Right cardiac atrium (tissue), 5 donors: ENCODE measurements at regions not wholly inside any gene's neighbourhood (a gene's known extent, or its start where the extent isn't known, plus 50 kb on each side); places are given as distances from the start of the nearest gene placed in this dataset.

Experiments used
- ATAC-seq, 2 donors: fragments of 200-7000 bp; cut with Tn5 transposase; one replicate each; pipeline versions ENCODE4 v1.8.0 to v1.9.1; 2020; ENCODE audit warnings: moderate library complexity in 2 of 2, mild to moderate bottlenecking in 1 of 2
- DNase-seq, 3 donors: peaks; one replicate each; pipeline ENCODE4 v3.0.0-alpha.2; 2020
- H3K27ac ChIP-seq: one replicate; pipeline ENCODE4 v1.5.1; 2013; ENCODE audit warnings: mild to moderate bottlenecking, low read length, control low read depth, moderate library complexity
- H3K27me3 ChIP-seq: one replicate; pipeline ENCODE4 v1.6.1; 2013; ENCODE audit not compliant: control insufficient read depth, insufficient read depth
- H3K4me1 ChIP-seq: one replicate; pipeline ENCODE4 v1.6.1; 2013; ENCODE audit warnings: low read length; ENCODE audit not compliant: control insufficient read depth, insufficient read depth
- H3K4me3 ChIP-seq: one replicate; pipeline ENCODE4 v1.5.1; 2013; ENCODE audit warnings: low read length, control low read depth
- H3K9me3 ChIP-seq: one replicate; pipeline ENCODE4 v1.6.1; 2013; ENCODE audit warnings: low read length; ENCODE audit not compliant: control insufficient read depth
- WGBS: extraction: QIAGEN DNeasy Blood & Tissue Kit; methylation state at CpG from one replicate; pipeline ENCODE4 v1.1.7; 2013; 5-methylcytosine and 5-hydroxymethylcytosine counted together
- intact Hi-C, 4 donors: fragments of 100-400 bp; cut with DNase I; formaldehyde crosslinking; loops; one replicate each; pipeline versions ENCODE4 v1.11.0 to v1.14.0; 2022 to 2023
- donor health status: healthy with polysubstance abuse.
- donor health status: DM: no; HTN: yes; CAD: no.
- donor health status: DM: no; HTN: no; CAD: no.
- donor health status: DM: no; HTN: yes; CAD: no; lungs with severe emphysema.
- donor health status: DM: yes; HTN: yes; CAD: no.

DNA sequence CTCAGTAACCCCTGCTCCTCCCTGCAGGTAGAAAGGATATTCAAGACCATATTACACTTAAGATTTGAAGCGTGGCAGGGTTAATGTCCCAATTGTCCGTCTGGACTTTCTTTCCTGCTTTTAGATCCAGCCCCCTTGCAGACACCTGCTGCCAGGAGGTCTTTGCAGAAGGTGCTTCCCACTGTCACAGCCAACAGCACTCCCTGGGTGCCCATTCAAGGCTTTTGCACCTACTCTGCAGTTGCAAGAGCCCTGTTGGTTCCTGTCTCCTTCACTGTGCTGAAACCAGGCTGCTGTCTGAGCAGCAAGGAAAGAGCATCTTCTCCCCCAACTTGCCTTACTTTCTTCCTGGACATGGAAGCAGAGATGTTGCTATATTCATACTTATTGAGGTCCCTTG lies 1043.0 kb upstream of the POU3F3 start:
- ATAC-seq: no peak
- Histone ChIP-seq H3K4me1 (no peaks in the 10 kb centered on the region), H3K4me3 (no peak overlapping the region), H3K27ac (no peak overlapping the region), H3K27me3 (no peaks in the 10 kb centered on the region), H3K9me3 (no peaks in the 10 kb centered on the region)
- no peak for DNase-seq
- intact Hi-C loops: no loop called here
- WGBS: 46% methylated on average over 2 of the region's 2 CpGs

DNA sequence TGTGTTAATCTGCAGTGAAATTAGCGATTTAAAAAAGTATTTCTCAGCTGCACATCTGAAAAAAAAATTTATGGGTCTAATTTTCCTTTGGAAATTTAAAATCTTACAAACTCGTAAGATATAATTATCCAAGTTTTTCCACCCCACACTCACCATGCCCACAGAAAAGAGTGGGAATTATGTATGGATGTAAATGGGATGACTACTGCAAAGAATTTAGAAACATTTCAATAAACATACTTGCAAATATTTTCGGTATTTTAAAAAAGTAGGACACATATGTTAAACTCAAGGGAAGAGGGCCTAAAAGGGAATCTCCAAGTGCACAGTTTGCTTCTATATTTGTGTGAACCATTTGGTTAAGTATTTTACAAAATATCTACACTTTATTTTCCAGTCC lies 1039.9 kb upstream of the POU3F3 start:
- H3K4me3 ChIP-seq: no peak overlapping the region
- no peaks in the 10 kb centered on the region for H3K9me3 ChIP-seq
- no peak for ATAC-seq
- DNase-seq: no peak
- no peak overlapping the region for H3K27ac ChIP-seq
- intact Hi-C loops: no loop called here
- WGBS: 62% methylated on average over 3 of the region's 3 CpGs
- H3K4me1 ChIP-seq: no peaks in the 10 kb centered on the region
- no peaks in the 10 kb centered on the region for H3K27me3 ChIP-seq

DNA sequence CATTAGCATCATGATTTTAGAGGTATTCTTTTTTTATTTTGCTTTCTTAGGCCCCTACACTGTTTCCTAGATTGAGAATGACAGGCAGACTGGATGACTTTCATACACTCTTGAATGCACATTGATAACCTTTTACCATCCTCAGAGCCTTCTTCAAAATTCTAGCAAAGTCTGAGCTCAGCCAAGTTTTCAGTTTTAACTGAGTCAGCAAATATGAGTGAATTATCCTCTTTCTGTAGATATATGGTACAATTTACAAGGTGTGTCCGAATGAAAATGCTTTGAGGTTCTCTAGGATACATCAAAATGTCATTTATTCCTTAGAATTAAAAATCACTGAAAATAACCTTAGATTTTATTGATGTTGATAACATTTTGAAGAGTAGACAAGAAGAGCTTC lies 1038.2 kb upstream of the POU3F3 start:
- no peak for ATAC-seq
- Histone ChIP-seq H3K9me3 (no peaks in the 10 kb centered on the region), H3K27ac (no peak overlapping the region), H3K27me3 (no peaks in the 10 kb centered on the region), H3K4me3 (no peak overlapping the region), H3K4me1 (no peaks in the 10 kb centered on the region)
- 65% methylated on average over 1 of the region's 1 CpG for WGBS
- intact Hi-C loops: no loop called here
- no peak for DNase-seq

DNA sequence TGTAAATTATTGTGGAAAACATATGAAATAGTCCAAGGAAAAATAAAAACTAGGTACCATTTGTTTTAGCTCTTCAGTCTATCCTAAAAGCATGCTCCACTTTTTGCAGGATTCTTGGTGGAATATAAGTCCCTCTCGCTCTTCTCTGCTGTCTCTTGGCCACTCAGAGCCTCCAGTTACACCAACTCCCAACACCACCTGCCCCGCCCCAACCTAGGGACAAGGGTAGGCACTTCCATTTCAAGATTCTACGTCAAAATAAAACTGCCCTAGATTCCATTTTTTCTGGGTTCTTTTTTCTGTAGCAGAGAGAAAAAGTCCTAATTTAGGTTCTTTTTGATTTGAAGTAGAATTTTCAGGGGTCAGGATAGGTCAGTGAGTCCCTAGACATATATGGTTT lies 1036.2 kb upstream of the POU3F3 start:
- no peak overlapping the region for H3K27ac ChIP-seq
- no peaks in the 10 kb centered on the region for H3K27me3 ChIP-seq
- intact Hi-C loops: no loop called here
- ATAC-seq (no peak), DNase-seq (no peak)
- no peaks in the 10 kb centered on the region for H3K9me3 ChIP-seq
- 77% methylated on average over 3 of the region's 3 CpGs for WGBS
- no peak overlapping the region for H3K4me3 ChIP-seq
- no peaks in the 10 kb centered on the region for H3K4me1 ChIP-seq

DNA sequence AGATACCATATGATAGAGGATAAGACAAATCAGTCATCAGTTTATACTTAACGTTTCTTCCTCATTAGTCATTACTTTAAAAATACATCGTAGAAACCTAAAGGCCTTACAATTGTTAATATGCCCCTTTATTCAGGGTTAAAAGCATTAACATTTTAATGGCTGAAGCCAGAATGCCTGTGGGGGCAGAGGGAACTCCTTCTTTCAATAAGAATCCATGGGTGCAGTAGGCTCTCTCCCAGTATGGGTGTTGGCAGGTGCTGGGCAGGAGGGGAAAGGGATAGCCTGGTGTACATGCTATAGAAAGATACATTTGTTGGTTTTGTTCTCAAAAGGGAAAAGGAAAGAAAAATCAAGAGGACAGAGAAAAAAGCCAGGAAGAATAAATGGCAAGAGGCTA lies 1035.7 kb upstream of the POU3F3 start:
- H3K9me3 ChIP-seq: no peaks in the 10 kb centered on the region
- WGBS: 27% methylated on average over 2 of the region's 2 CpGs
- H3K4me1 ChIP-seq: no peaks in the 10 kb centered on the region
- DNase-seq (no peak), ATAC-seq (no peak)
- intact Hi-C loops: no loop called here
- no peak overlapping the region for H3K4me3 ChIP-seq
- no peaks in the 10 kb centered on the region for H3K27me3 ChIP-seq
- H3K27ac ChIP-seq: no peak overlapping the region

DNA sequence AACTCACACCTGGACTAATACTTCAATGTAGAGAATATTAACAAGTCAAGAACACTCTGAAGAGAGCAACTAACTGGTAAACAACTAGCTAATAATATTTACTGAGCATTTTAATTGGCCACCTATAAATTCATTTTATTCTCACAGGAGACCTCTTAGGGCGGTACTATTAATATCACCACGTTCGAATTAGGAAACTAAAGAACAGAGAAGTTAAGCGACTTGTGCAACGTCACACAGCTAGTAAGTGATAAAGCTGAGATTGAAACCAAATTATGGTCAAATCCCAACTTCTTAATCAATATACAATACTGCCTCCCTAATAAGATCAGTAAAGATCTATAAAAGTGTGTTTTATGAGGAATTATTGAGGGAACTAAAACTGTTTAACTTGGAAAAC lies 1034.3 kb upstream of the POU3F3 start:
- H3K9me3 ChIP-seq: no peaks in the 10 kb centered on the region
- H3K27me3 ChIP-seq: no peaks in the 10 kb centered on the region
- intact Hi-C loops: no loop called here
- H3K4me1 ChIP-seq: no peaks in the 10 kb centered on the region
- no peak overlapping the region for H3K4me3 ChIP-seq
- H3K27ac ChIP-seq: no peak overlapping the region
- DNase-seq: no peak
- WGBS: 83% methylated on average over 5 of the region's 5 CpGs
- ATAC-seq: no peak

DNA sequence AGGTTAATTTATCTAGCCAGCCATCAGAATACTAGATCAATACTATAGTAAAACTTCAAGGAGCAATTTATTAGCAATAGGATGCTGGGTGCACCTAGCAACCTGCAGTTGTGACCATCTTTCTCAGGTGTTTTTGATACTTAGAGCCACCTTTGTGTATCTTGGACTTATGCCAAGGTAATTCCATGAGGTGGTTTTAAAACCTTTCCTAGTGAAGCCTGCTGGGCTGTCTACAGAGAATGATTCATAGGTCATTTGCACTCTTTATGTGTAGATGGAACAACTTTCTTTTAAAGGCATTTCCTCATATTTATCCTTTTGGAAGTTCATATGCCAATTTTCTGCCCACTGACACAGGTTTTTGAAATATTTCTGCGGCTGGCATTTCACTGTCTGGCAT lies 1030.1 kb upstream of the POU3F3 start:
- no peak overlapping the region for H3K4me3 ChIP-seq
- whole genome bisulfite sequencing: 66% methylated on average over 1 of the region's 1 CpG
- no peaks in the 10 kb centered on the region for H3K4me1 ChIP-seq
- DNase-seq (no peak), ATAC-seq (no peak)
- intact Hi-C loops: no loop called here
- no peak overlapping the region for H3K27ac ChIP-seq
- H3K27me3 ChIP-seq: no peaks in the 10 kb centered on the region
- H3K9me3 ChIP-seq: no peaks in the 10 kb centered on the region

DNA sequence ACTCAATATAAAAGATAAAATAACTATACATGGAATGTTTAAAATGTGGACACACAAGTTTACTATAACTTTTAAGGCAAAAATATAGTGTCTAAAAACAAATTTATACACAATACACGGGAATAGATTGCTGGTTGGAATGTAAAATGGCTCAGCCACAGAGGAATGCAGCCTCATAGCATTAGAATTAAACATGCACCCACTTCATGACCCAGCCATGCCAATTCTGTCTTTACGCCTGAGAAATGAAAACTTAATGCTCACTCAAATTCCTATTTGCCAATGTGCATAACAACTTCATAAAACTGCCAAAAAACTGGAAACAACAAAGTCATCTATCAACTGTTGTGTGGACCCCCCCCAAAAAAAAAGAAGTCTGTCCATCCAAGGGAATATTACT lies 1006.6 kb upstream of the POU3F3 start:
- intact Hi-C loops: no loop called here
- H3K27me3 ChIP-seq: no peaks in the 10 kb centered on the region
- 80% methylated on average over 2 of the region's 2 CpGs for WGBS
- no peaks in the 10 kb centered on the region for H3K4me1 ChIP-seq
- peaks cover 2% of the 10 kb centered on the region for H3K9me3 ChIP-seq
- DNase-seq: no peak
- no peak for ATAC-seq
- H3K4me3 ChIP-seq: no peak overlapping the region
- no peak overlapping the region for H3K27ac ChIP-seq

DNA sequence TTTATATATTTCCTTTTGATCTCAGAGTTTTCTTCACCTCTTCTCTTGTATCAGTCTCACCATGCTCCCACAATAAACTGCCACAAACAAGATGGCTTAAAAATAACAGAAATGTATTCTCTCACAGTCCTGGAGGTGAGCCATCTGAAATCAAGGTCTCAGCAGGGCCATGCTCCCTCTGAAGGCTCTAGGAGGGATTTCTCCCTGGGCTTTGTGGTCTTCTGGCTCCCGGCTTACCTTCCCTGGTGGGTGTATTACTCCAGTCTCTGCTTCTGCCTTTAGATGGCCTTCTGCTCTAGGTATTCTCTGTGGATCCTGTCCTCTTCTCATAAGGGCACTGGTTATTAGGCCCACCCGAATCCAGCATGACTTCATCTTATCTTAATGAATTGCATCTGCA lies 994.7 kb upstream of the POU3F3 start:
- 58% methylated on average over 2 of the region's 2 CpGs for WGBS
- ATAC-seq: no peak

DNA sequence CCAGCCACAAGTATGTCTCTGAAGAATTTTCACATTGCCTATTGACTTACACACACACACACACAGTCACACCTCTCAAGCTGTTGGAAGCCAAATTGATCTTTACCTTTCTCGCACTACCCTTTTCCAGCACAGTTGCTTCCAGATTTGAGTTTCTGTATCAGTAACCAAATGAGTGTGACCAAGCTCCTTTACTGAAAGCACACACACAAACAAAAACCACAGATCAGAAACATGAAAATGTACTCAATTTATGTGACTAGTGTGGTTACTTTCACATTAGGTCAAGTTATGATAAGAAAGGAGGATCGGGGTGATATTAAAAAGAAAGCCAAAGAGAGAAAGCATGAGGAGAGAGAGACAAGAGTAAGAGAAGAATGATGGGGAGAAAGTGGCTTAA lies 993.9 kb upstream of the POU3F3 start:
- intact Hi-C loops: no loop called here
- no peak overlapping the region for H3K27ac ChIP-seq
- H3K4me1 ChIP-seq: no peaks in the 10 kb centered on the region
- no peak for ATAC-seq
- no peaks in the 10 kb centered on the region for H3K9me3 ChIP-seq
- 78% methylated on average over 2 of the region's 2 CpGs for WGBS
- H3K4me3 ChIP-seq: no peak overlapping the region
- no peak for DNase-seq
- no peaks in the 10 kb centered on the region for H3K27me3 ChIP-seq

More for the DNA sequence above, 994.7 kb upstream of the POU3F3 start:
- Histone ChIP-seq H3K9me3 (no peaks in the 10 kb centered on the region), H3K27me3 (no peaks in the 10 kb centered on the region), H3K4me3 (no peak overlapping the region), H3K4me1 (no peaks in the 10 kb centered on the region), H3K27ac (no peak overlapping the region)
- intact Hi-C loops: no loop called here
- DNase-seq: no peak

DNA sequence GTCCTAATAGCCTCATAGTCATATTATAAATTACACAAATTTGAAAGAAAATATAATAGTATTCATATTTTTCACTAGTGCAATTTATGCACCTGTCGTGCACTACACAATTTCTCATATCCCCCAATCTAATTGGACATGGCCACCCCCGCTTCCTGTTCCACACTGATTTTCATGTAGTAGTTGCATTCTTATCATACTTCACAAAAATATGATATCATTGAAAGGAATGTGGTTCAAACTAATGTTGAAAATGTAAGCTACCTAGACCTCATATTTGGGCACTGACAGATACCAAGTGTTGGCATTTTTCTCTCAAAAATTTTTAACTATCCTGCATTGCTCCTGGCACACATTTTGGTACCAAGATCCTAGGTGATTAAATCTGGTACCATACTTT lies 985.5 kb upstream of the POU3F3 start:
- H3K27ac ChIP-seq: no peak overlapping the region
- intact Hi-C loops: no loop called here
- WGBS: 76% methylated on average over 2 of the region's 2 CpGs
- no peaks in the 10 kb centered on the region for H3K4me1 ChIP-seq
- H3K27me3 ChIP-seq: no peaks in the 10 kb centered on the region
- H3K9me3 ChIP-seq: no peaks in the 10 kb centered on the region
- H3K4me3 ChIP-seq: no peak overlapping the region
- DNase-seq: no peak
- no peak for ATAC-seq

DNA sequence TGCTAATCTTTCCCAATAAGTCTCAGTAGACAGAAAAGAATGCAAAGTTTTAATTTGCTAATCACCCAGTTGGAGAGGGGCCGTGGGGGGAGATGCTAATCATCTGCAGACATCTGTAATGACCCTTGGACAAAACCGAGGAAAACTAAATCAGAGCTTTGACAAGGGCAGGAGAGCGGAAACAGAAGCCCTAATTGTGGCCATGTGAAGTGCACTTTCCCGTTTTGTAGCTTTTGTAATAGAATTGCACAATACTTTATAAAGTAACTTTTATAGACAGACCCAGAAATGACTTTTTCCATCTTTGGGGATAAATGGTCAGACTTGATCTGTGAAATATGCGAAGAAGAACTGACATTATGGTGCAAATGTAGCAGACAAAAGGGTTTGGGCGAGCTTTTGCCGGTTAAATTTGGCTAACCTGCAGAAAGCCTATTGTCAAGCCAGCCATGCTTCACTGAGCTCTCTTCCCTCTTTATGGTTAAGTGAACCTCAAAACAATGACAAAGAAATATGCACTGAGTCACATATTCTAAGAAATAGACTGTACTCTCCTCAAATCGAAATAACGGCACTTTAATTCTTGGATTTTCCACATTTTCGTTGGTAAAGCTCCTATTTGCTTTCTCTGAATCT lies 980.1 kb upstream of the POU3F3 start:
- Histone ChIP-seq H3K27me3 (no peaks in the 10 kb centered on the region), H3K9me3 (no peaks in the 10 kb centered on the region), H3K4me3 (no peak overlapping the region), H3K4me1 (no peaks in the 10 kb centered on the region), H3K27ac (no peak overlapping the region)
- WGBS: 69% methylated on average over 10 of the region's 10 CpGs
- no peak for ATAC-seq
- no peak for DNase-seq
- intact Hi-C loops: no loop called here
